ENCODE measurements at regions not wholly inside any gene's neighbourhood (a gene's known extent, or its start where the extent isn't known, plus 50 kb on each side); places are given as distances from the start of the nearest gene placed in this dataset.
A peak's percentile ranks its signal among the peaks of the same experiment; 100 is the strongest.

DNA sequence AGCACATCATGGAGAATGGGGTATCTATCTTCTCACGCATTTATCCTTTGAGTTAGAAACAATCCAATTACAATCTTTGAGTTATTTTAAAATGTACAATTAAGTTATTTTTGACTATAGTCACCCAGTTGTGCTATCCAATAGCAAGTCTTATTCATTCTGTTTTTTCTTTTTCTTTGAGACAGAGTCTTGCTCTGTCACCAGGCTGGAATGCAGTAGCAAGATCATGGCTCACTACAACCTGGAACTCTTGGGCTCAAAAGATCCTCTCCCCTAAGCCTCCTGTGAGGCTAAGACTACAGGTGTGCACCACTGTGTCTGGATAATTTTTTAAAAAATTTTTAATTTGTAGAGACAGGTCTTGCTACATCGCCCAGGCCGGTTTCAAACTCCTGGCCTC, 201.5 kb upstream of the ZNF217 start:
- Histone ChIP-seq H3K4me3 (ENCODE audit: low read depth, low read length) (no peak overlapping the region), H3K27ac (no peak overlapping the region), H3K9me3 (ENCODE audit: severe bottlenecking) (peaks cover 2% of the 10 kb centered on the region), H3K36me3 (no peaks in the 10 kb centered on the region), H3K27me3 (ENCODE audit: insufficient read depth, low read depth, severe bottlenecking) (no peaks in the 10 kb centered on the region)
- TF ChIP-seq, protein P1, sequence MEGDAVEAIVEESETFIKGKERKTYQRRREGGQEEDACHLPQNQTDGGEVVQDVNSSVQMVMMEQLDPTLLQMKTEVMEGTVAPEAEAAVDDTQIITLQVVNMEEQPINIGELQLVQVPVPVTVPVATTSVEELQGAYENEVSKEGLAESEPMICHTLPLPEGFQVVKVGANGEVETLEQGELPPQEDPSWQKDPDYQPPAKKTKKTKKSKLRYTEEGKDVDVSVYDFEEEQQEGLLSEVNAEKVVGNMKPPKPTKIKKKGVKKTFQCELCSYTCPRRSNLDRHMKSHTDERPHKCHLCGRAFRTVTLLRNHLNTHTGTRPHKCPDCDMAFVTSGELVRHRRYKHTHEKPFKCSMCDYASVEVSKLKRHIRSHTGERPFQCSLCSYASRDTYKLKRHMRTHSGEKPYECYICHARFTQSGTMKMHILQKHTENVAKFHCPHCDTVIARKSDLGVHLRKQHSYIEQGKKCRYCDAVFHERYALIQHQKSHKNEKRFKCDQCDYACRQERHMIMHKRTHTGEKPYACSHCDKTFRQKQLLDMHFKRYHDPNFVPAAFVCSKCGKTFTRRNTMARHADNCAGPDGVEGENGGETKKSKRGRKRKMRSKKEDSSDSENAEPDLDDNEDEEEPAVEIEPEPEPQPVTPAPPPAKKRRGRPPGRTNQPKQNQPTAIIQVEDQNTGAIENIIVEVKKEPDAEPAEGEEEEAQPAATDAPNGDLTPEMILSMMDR (IDR thresholded peaks at IDR 0.05; ENCODE audit: low read depth, low read length) = no peak
- no peak for DNase-seq

DNA sequence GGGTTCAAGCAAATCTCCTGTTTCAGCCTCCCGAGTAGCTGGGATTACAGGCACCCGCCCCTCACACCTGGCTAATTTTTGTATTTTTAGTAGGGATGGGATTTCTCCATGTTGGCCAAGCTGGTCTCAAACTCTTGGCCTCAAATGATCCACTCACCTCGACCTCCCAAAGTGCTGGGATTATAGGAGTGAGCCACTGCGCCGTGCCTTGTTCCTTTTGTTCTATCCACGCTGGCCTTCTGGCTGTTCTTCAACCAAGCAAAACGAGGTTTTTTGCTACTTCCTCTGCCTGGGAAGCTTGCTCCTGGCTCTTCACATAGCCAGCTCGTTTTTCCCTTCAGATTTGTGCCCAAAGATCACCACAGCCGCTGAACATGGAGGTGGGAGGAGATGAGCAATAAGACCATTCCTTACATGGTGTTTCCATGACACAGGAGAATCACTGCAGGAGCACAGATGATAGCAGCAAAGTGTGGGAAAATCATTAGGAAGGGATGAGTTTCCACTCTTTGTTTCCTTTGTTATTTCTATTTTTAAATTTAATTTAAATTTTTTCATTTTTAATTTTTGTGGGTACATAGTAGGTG, 201.0 kb upstream of the ZNF217 start:
- Histone ChIP-seq H3K27me3 (ENCODE audit: insufficient read depth, low read depth, severe bottlenecking) (no peaks in the 10 kb centered on the region), H3K9me3 (ENCODE audit: severe bottlenecking) (peaks cover 2% of the 10 kb centered on the region), H3K36me3 (no peaks in the 10 kb centered on the region), H3K27ac (no peak overlapping the region), H3K4me3 (ENCODE audit: low read depth, low read length) (no peak overlapping the region)
- TF ChIP-seq, protein P1 (IDR thresholded peaks at IDR 0.05; ENCODE audit: low read depth, low read length) = no peak
- no peak for DNase-seq

DNA sequence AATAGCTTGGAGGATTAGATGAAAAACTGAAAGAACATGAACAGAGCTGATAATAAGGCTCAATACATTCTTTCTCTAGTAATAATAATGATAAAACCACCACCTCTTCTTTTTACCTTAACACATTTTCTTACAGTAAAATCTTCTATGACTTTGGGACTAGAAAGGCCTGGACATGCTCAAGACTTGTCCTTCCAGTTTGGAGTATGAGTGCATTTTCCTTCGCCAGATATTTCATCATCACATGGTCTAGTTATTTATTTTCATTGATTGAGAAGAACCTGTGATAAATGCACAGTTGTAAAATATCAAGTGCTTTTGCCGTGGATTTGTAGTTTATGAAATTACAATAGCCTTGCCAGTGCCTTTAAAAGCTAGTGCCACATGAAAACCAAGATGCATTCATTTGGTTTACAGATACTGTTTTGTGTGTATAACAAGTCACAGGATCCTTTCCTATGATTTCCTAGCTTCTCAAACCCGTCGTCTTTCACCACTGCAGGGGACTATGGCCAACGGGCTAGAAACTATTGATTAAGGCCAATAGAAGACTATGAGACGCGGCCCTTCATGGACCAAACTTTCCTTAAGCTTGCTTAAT, 200.2 kb upstream of the ZNF217 start:
- no peak overlapping the region for H3K27ac ChIP-seq
- no peaks in the 10 kb centered on the region for H3K36me3 ChIP-seq
- no peak overlapping the region for H3K4me3 ChIP-seq (ENCODE audit: low read depth, low read length)
- no peak for DNase-seq
- TF ChIP-seq, protein P1 (IDR thresholded peaks at IDR 0.05; ENCODE audit: low read depth, low read length) = no peak
- no peaks in the 10 kb centered on the region for H3K27me3 ChIP-seq (ENCODE audit: insufficient read depth, low read depth, severe bottlenecking)
- peaks cover 2% of the 10 kb centered on the region for H3K9me3 ChIP-seq (ENCODE audit: severe bottlenecking)

DNA sequence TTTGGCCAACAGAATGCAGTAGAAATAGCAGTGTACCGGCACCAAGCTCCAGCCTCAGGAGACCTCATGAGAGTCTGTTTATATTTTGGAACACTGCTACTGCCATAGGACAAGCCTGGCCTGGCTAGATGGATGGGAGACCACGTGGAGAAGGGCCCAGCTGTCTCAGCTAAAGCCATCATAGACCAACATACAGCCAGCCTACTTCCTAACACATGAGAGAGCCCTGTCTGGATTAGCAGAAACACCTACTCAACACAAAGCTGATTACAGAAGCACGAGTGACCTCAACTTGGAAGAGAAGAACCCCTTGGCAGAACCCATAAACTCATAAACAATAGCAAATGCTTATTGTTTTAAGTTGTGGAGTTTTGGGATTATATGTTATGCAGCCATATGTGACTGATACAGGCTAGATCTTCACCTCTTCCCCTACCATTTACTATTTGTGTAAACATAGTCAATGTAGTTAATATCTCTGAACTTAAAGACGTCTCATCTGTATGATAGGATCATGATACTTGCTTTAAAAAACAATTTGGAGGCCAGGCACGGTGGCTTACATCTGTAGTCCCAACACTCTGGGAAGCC, 199.4 kb upstream of the ZNF217 start:
- Histone ChIP-seq H3K4me3 (ENCODE audit: low read depth, low read length) (no peak overlapping the region), H3K36me3 (no peaks in the 10 kb centered on the region), H3K27me3 (ENCODE audit: insufficient read depth, low read depth, severe bottlenecking) (no peaks in the 10 kb centered on the region), H3K27ac (no peak overlapping the region), H3K9me3 (ENCODE audit: severe bottlenecking) (peaks cover 2% of the 10 kb centered on the region)
- TF ChIP-seq, protein P1 (IDR thresholded peaks at IDR 0.05; ENCODE audit: low read depth, low read length) = no peak
- DNase-seq = peak; percentile 61

GRCh38 chr20:53789989-53790675, 196.5 kb upstream of the ZNF217 start:
- TF ChIP-seq, protein P1 (IDR thresholded peaks at IDR 0.05; ENCODE audit: low read depth, low read length) = no peak
- no peak for DNase-seq
- no peak overlapping the region for H3K27ac ChIP-seq
- H3K9me3 ChIP-seq (ENCODE audit: severe bottlenecking) = peaks cover 2% of the 10 kb centered on the region
- no peak overlapping the region for H3K4me3 ChIP-seq (ENCODE audit: low read depth, low read length)
- H3K36me3 ChIP-seq = no peaks in the 10 kb centered on the region
- H3K27me3 ChIP-seq (ENCODE audit: insufficient read depth, low read depth, severe bottlenecking) = no peaks in the 10 kb centered on the region
